ENCODE measurements at regions not wholly inside any gene's neighbourhood (a gene's known extent, or its start where the extent isn't known, plus 50 kb on each side); places are given as distances from the start of the nearest gene placed in this dataset.
"Not testable (repeated sequence)": the region's sequence is repeated elsewhere in the genome, so short reads cannot be mapped to it uniquely, and the experiment has no call there.

DNA sequence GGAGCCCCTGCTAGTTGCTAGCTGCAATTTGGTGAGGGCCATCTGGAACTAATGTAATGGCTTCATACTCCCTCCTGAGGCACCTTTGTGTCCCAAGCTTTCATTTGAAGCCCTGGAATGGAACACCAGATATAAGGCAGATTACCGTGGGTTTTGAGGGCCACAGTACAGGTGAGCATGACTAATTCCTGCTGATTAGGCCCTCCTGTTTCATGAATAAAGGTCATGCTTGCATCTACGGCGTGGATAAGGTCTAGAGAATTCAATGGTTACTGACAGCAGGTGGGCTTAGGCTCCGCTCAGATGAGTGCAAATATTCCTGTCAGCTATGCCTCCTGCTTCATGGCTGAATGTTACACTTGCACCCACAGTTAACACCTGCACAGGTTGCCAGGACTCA, 495.4 kb downstream of the NAP1L3 start:
- no peak for DNase-seq

DNA sequence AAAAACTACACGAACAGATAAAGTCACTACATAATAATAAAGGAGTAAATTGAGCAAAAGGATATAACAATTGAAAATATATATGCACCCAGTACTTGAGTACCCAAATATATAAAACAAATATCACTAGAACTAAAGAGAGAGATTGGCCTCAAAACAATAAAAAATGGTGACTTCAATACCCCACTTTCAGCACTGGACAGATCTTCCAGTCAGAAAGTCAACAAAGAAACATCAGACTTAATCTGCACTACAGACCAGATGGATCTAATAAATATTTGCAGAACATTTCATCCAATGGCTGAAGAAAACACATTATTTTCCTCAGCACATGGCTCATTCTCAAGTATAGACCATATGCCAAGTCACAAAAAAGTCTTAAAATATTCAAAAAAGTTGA, 503.6 kb downstream of the NAP1L3 start:
- DNase-seq = no peak

DNA sequence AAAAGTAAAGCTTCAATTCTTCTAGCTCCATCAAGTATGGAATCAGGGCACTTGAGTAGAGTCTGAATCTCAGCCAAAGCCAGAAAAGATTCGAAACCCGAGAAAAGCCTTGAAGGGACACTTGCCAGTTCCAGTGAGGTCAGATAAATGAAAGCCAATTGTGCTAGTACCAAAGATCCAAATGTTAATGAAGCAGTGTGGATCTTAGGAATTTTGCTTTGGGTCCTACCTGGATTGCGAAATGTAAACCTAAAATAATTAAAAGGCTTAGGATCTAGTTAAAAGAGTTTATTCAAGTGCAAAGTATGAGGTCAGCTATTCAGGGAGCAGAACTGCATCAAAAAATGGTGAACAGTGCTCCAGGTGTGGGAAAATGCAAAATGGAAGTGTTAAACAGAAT, 552.6 kb downstream of the NAP1L3 start:
- DNase-seq = no peak

DNA sequence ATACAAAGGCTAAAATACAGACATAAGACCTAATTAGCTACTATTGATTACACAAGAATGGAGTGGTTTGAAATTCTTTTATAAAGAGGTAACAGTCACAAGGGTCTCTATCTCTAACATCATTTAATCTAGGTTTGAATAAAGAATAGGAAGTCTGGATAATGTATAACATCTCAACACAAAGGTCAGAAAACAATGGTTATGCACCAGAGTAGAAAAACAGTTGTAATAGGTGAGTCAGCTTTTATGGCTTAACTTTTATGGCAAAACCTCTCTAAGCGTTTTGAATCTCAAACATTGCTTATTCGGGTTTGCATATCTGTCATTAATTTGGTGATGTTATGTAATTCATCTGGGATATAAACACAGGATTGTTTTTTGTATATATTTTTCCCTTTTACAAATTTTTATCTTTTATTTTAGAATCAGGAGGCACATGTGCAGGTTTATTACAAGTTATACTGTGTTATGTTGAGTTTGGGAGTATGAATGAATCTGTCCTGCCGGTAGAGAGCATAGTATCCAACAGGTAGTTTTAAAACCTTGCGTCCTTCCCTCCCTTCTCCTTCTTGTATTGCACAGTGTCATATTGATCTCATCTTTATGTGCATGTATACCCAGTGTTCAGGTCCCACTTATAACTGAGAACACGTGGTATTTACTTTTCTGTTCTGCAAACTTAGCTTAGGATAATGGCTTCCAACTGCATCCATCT, 569.9 kb downstream of the NAP1L3 start:
- not testable (repeated sequence) for DNase-seq

DNA sequence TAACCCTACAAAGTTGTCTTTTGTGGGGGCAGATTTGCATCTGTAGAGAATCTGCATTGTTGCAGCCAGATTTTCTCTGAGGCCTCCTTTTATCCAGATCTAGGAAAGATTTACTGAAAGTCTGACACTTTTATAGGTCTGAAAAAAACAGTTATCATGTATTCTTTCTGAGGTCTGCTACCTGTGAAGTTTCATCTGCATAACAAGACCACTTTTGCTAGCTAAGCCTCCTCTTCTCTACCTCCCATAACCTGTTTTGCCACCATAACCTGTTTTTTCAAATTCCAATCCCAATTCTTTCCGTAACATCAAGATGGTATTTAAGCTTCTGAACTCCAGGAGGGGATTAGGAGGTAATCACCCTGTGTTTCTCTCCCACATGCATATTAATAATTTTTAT, 577.8 kb downstream of the NAP1L3 start:
- DNase-seq = not testable (repeated sequence)

DNA sequence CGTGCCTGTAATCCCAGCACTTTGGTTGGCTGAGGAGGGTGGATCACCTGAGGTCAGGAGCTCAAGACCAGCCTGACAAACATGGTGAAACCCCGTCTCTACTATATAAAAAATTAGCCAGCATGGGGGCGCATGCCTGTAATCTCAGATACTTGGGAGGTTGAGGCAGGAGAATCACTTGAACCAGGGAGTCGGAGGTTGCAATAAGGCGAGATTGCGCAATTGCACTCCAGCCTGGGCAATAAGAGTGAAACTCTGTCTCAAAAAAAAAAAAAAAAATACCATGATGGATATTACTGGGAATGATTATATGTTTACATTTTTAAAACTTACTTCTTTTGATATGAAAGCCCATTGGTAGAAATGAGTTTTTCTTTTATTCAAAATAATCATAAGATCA, 594.5 kb downstream of the NAP1L3 start:
- not testable (repeated sequence) for DNase-seq

DNA sequence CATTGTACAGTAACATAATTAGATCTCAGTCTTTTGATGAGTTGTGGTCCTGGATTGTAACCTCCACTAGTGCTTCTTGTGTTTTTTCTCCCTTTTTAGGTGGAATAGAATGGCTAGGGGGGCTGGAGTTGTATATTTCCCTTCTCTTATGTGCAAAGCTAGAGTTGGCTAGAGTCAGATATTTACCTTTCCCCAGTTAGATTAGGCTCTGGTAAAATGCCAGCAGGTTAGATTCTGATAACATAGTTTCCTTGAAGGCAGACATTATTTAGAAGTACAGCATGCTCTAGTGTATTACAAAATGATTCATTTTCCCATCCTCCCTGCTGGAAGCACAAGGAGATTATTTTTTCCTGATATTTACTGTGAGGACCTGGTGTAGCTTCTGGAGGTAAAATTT, 618.1 kb downstream of the NAP1L3 start:
- not testable (repeated sequence) for DNase-seq

DNA sequence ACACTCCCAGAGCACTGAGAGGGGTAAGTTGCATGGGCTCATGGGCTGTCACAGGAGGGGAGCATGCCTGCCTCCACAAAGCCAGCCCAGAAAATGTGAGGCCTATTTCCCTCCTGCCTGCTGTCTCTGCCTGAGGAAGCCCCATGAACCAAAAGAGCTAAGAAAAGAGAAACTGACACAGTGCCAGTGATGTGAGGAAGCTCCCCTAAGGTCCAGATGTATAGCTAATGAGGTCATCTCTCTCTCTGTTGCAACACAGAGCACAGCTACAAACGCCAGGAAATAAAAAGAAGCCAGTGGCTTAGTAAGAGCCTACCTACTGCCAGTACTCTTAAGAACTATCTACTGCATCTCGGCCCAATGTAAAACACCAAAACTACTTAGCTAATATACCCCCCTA, 653.5 kb downstream of the NAP1L3 start:
- DNase-seq = peak; percentile 2

DNA sequence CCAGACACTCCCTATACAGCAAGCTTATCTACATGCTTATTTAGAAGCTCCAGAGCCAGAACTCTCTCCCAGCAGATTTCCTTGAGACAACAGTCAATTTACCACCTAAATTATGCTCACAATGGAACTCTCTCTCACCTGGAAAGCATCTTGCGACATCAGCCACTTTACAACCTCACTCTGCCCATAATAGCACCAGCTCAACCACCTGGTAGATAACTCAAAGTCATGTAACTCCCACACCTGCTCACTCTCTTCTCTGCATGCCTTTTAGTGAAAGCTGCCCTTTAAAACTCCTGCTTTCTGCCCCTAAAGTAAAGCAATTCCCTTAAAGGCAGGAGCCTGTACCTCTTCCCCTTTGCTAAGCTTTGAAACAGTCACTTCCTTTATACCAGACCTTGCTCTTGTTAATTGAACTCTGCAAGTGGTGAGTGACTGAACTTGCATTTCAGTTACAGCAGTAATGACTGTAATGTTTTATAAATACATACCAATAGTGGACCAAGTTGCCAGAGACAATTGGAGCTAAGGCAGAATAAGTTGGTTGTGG, 658.8 kb downstream of the NAP1L3 start:
- DNase-seq = not testable (repeated sequence)

Measured in muscle of arm (tissue), 1 donor.